ENCODE measurements at regions not wholly inside any gene's neighbourhood (a gene's known extent, or its start where the extent isn't known, plus 50 kb on each side); places are given as distances from the start of the nearest gene placed in this dataset.

GRCh38 chr4:170805352-170805751, 715.6 kb upstream of the AADAT start:
- TF ChIP-seq CTCF (IDR thresholded peaks at IDR 0.05) (no peak), POLR2AphosphoS5 (IDR thresholded peaks at IDR 0.05) (no peak)

Measured in breast epithelium (tissue), 3 donors.